K562 (cell line): ENCODE measurements at regions not wholly inside any gene's neighbourhood (a gene's known extent, or its start where the extent isn't known, plus 50 kb on each side); places are given as distances from the start of the nearest gene placed in this dataset.
"Not testable (repeated sequence)": the region's sequence is repeated elsewhere in the genome, so short reads cannot be mapped to it uniquely, and the experiment has no call there.

Experiments used
- BDP1 ChIP-seq: IDR thresholded peaks from 3 replicates; pipeline ENCODE4 v1.6.1; 2011; ENCODE audit not compliant: insufficient read length, insufficient read depth
- BRD4 ChIP-seq: fragments of 200-600 bp; sonication (generic); IDR thresholded peaks from 2 replicates; pipeline ENCODE4 v1.6.1; 2017; ENCODE audit warnings: inconsistent platforms
- CCAR2 ChIP-seq: fragments of 200-400 bp; formaldehyde crosslinking; IDR thresholded peaks from 2 replicates; pipeline ENCODE4 v1.6.1; 2017; ENCODE audit warnings: mild to moderate bottlenecking, low read depth, low read length
- CCNT2 ChIP-seq: IDR thresholded peaks from 2 replicates; pipeline ENCODE4 v1.6.1; 2011; ENCODE audit warnings: borderline replicate concordance, low read depth, mild to moderate bottlenecking, moderate library complexity, mixed read lengths, low read length; ENCODE audit not compliant: insufficient read length; ENCODE audit errors: extremely low read depth
- CHD2 ChIP-seq: IDR thresholded peaks from 2 replicates; pipeline ENCODE4 v1.6.1; 2011; ENCODE audit warnings: low read depth, low read length
- CTCF ChIP-seq, 3 experiments: IDR thresholded peaks in 2 of 3; conservative IDR thresholded peaks in 1 of 3; 2 replicates each; pipeline ENCODE4 v1.5.1; 2011 to 2012; ENCODE audit warnings: low read length in 3 of 3, mild to moderate bottlenecking in 3 of 3, control low read depth in 2 of 3, improper control_type of control experiment in 1 of 3, inconsistent platforms in 1 of 3, low read depth in 1 of 3, mixed read lengths in 1 of 3, moderate library complexity in 1 of 3; ENCODE audit not compliant: insufficient read depth in 2 of 3
- ETV6 ChIP-seq, 3 experiments: fragments of 150-350 bp in 1 of 3; sonication (generic) in 1 of 3; formaldehyde crosslinking in 1 of 3; IDR thresholded peaks; 2 replicates each; pipeline versions ENCODE4 v1.6.1 to v1.8.0; 2014 to 2022; ENCODE audit warnings: borderline replicate concordance in 2 of 3, low read depth in 2 of 3, antibody characterized with exemption in 1 of 3, low read length in 1 of 3, mild to moderate bottlenecking in 1 of 3, missing genetic modification reagents in 1 of 3
- FOS ChIP-seq: IDR thresholded peaks from 3 replicates; pipeline ENCODE4 v1.6.1; 2011; ENCODE audit not compliant: insufficient read length; ENCODE audit errors: extremely low read depth
- FOXA1 ChIP-seq: fragments of 450-650 bp; IDR thresholded peaks from 2 replicates; pipeline ENCODE4 v1.6.1; 2016; ENCODE audit warnings: mild to moderate bottlenecking, borderline replicate concordance
- MAX ChIP-seq: sonication (generic); formaldehyde crosslinking; IDR thresholded peaks from 2 replicates; pipeline ENCODE4 v1.9.0; 2022; ENCODE audit warnings: mild to moderate bottlenecking, missing genetic modification reagents
- PHB ChIP-seq: fragments of 250-450 bp; sonication (Bioruptor Pico); IDR thresholded peaks from 2 replicates; pipeline ENCODE4 v1.5.0; 2021
- RBM34 ChIP-seq: fragments of 200-400 bp; formaldehyde crosslinking; IDR thresholded peaks from 2 replicates; pipeline ENCODE4 v1.6.1; 2018; ENCODE audit warnings: low read length, borderline replicate concordance; ENCODE audit not compliant: insufficient read depth
- TCF7L2 ChIP-seq: fragments of 150-350 bp; IDR thresholded peaks from 2 replicates; pipeline ENCODE4 v1.6.1; 2016; ENCODE audit warnings: low read depth, mild to moderate bottlenecking, low read length, moderate library complexity
- USF2 ChIP-seq: sonication (generic); formaldehyde crosslinking; IDR thresholded peaks from 2 replicates; pipeline ENCODE4 v1.5.0; 2020; ENCODE audit warnings: missing genetic modification reagents

GRCh38 chr3:43845553-43845952 lies 154.8 kb downstream of the ABHD5 start:
- TF ChIP-seq FOXA1; TCF7L2; CCAR2; PHB (CRISPR knock-in tag); USF2 (CRISPR knock-in tag); BRD4; RBM34; CHD2; MAX; FOS; CTCF (IDR thresholded peaks at IDR 0.05 in 2 of 3, conservative IDR thresholded peaks at IDR 0.05 in 1 of 3; ENCODE audit: insufficient read depth in 2 of 3, low read depth in 1 of 3, low read length in 3 of 3); ETV6 (IDR thresholded peaks at IDR 0.05; ENCODE audit: borderline replicate concordance in 1 of 2, low read depth in 2 of 2, low read length in 1 of 2); ETV6 (CRISPR knock-in tag; IDR thresholded peaks at IDR 0.05; ENCODE audit: borderline replicate concordance); CCNT2; BDP1: not testable (repeated sequence)
